Ishikawa (cell line): ENCODE measurements at regions not wholly inside any gene's neighbourhood (a gene's known extent, or its start where the extent isn't known, plus 50 kb on each side); places are given as distances from the start of the nearest gene placed in this dataset.

Source experiments
- CEBPB ChIP-seq: IDR thresholded peaks from 2 replicates; pipeline ENCODE4 v1.6.1; 2012
- CREB1 ChIP-seq: IDR thresholded peaks from 2 replicates; pipeline ENCODE4 v1.6.1; 2012; ENCODE audit warnings: low read depth
- EGR1 ChIP-seq: IDR thresholded peaks from 2 replicates; pipeline ENCODE4 v1.6.1; 2012
- EP300 ChIP-seq: IDR thresholded peaks from 2 replicates; pipeline ENCODE4 v1.6.1; 2012; ENCODE audit warnings: borderline replicate concordance
- FOXM1 ChIP-seq: IDR thresholded peaks from 2 replicates; pipeline ENCODE4 v1.6.1; 2012; ENCODE audit warnings: low read depth, borderline replicate concordance
- NFIC ChIP-seq: IDR thresholded peaks from 2 replicates; pipeline ENCODE4 v1.6.1; 2012
- RAD21 ChIP-seq: IDR thresholded peaks from 2 replicates; pipeline ENCODE4 v1.6.1; 2012; ENCODE audit warnings: low read depth
- TAF1 ChIP-seq: IDR thresholded peaks from 2 replicates; pipeline ENCODE4 v1.6.1; 2012; ENCODE audit warnings: low read depth, mild to moderate bottlenecking
- TCF12 ChIP-seq: IDR thresholded peaks from 2 replicates; pipeline ENCODE4 v1.6.1; 2012; ENCODE audit warnings: low read depth
- TEAD4 ChIP-seq: IDR thresholded peaks from 2 replicates; pipeline ENCODE4 v1.6.1; 2012
- YY1 ChIP-seq: IDR thresholded peaks from 2 replicates; pipeline ENCODE4 v1.6.1; 2012; ENCODE audit warnings: low read depth
- ZBTB7A ChIP-seq: IDR thresholded peaks from 2 replicates; pipeline ENCODE4 v1.6.1; 2012; ENCODE audit warnings: low read depth
- TF ChIP-seq, protein P1 (sequence below): IDR thresholded peaks from 2 replicates; pipeline ENCODE4 v1.6.1; 2012
- TF ChIP-seq, protein P2 (sequence below): IDR thresholded peaks from 2 replicates; pipeline ENCODE4 v1.6.1; 2012
- TF ChIP-seq, protein P3 (sequence below): IDR thresholded peaks from 2 replicates; pipeline ENCODE4 v1.6.1; 2012; ENCODE audit warnings: low read depth, mild to moderate bottlenecking

DNA sequence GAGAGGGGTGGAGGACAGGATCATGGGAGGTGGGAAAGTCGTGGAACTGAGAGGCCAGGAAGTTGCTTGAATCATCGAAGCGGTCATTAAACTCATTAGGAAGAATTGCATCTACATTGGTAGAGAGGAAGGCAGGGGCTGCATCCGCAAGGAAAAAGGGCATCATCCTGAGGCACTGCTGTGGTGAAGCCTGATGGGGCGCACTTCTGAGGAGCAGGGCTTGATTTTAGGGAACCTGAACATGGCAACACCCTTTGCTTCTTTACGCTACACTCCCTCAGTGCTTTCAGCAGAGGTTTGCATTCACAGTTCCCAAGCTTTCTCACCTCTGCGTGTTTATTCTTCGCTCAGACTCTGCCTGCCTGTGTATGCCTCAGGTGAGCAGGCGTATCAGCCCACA, 352.0 kb upstream of the RAB6C start:
- TF ChIP-seq, protein P1, sequence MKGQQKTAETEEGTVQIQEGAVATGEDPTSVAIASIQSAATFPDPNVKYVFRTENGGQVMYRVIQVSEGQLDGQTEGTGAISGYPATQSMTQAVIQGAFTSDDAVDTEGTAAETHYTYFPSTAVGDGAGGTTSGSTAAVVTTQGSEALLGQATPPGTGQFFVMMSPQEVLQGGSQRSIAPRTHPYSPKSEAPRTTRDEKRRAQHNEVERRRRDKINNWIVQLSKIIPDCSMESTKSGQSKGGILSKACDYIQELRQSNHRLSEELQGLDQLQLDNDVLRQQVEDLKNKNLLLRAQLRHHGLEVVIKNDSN: no peak
- TF ChIP-seq CEBPB (no peak), ZBTB7A (no peak), TAF1 (no peak), YY1 (no peak), EP300 (no peak), CREB1 (no peak), TEAD4 (no peak)
- TF ChIP-seq, protein P2, sequence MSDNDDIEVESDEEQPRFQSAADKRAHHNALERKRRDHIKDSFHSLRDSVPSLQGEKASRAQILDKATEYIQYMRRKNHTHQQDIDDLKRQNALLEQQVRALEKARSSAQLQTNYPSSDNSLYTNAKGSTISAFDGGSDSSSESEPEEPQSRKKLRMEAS: no peak

DNA sequence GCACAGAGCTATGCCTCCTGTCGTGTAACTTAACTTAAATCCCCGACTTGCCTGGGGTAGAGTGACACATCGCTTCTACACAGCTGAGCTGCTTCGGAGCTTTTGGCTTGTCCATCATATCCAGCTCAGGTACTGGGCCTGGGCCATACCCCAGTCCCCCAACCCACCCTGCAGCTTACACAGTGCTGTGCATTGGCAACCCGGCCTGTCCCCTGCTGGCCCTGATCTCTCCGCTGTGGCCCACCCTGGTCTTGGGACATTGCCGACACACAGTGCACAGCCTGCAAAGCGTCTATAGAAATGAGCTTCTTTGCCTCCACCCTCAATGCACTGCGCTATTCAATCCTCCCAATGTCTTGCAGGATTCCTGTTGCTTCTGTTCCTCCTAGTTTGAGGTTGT, 342.8 kb upstream of the RAB6C start:
- no peak for TF ChIP-seq FOXM1
- TF ChIP-seq EP300: no peak
- TF ChIP-seq YY1: no peak
- no peak for TF ChIP-seq CEBPB
- TF ChIP-seq, protein P2: no peak
- no peak for TF ChIP-seq ZBTB7A
- no peak for TF ChIP-seq RAD21
- TF ChIP-seq, protein P1: no peak
- TF ChIP-seq NFIC: no peak
- TF ChIP-seq EGR1: no peak
- TF ChIP-seq CREB1: no peak
- no peak for TF ChIP-seq TAF1
- TF ChIP-seq TEAD4: no peak
- no peak for TF ChIP-seq TCF12
- TF ChIP-seq, protein P3, sequence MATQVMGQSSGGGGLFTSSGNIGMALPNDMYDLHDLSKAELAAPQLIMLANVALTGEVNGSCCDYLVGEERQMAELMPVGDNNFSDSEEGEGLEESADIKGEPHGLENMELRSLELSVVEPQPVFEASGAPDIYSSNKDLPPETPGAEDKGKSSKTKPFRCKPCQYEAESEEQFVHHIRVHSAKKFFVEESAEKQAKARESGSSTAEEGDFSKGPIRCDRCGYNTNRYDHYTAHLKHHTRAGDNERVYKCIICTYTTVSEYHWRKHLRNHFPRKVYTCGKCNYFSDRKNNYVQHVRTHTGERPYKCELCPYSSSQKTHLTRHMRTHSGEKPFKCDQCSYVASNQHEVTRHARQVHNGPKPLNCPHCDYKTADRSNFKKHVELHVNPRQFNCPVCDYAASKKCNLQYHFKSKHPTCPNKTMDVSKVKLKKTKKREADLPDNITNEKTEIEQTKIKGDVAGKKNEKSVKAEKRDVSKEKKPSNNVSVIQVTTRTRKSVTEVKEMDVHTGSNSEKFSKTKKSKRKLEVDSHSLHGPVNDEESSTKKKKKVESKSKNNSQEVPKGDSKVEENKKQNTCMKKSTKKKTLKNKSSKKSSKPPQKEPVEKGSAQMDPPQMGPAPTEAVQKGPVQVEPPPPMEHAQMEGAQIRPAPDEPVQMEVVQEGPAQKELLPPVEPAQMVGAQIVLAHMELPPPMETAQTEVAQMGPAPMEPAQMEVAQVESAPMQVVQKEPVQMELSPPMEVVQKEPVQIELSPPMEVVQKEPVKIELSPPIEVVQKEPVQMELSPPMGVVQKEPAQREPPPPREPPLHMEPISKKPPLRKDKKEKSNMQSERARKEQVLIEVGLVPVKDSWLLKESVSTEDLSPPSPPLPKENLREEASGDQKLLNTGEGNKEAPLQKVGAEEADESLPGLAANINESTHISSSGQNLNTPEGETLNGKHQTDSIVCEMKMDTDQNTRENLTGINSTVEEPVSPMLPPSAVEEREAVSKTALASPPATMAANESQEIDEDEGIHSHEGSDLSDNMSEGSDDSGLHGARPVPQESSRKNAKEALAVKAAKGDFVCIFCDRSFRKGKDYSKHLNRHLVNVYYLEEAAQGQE: no peak

DNA sequence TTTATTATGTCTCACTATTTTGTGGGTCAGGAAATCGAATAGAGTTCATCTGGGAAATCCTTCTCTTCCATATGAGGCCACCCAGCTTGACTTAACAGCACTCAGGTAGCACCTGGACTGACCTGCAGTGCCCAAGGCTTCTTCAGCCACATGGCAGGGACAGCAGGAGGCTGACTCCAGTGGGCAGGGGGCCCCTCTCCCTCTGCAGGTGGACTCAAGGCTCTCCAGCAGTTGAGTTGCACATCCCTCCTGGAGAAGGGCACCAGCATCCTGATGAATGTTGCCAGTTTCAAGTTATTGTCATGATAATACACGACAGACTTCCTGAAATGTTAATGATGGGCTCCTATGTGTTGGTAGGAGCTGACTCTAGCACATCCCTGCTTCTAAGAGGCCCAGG, 338.1 kb upstream of the RAB6C start:
- TF ChIP-seq, protein P1: no peak
- TF ChIP-seq CEBPB (no peak), TAF1 (no peak), RAD21 (no peak)
- TF ChIP-seq, protein P3: no peak

DNA sequence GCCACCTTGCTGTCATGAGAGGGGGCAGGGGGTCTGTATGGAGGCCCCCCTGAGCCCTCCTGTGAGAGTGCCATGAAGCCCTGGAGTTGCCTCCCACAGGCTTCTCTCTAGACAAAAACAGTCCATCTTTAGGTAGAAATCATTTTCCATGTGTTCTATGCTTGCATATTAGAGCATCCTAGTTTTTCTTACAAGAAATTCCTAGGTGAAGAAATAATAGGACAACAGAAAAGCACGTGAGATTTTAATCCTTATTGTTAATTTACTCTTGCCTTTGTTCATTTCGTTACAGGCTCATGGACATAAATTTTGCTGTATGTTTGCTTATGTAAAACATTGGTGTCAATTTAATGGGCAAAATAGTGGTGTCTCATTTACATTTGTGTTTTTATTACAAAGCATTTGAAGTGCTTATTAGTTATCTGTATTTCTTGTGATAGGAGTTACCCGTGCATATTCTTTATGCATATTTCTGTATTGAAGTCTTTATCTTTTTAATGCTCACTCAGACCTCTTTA, 336.9 kb upstream of the RAB6C start:
- TF ChIP-seq, protein P2: no peak
- TF ChIP-seq CREB1 (no peak), CEBPB (no peak), TEAD4 (no peak), TCF12 (no peak), NFIC (no peak), EP300 (no peak), TAF1 (no peak), FOXM1 (no peak), RAD21 (no peak), YY1 (no peak), ZBTB7A (no peak), EGR1 (no peak)
- TF ChIP-seq, protein P1: no peak
- TF ChIP-seq, protein P3: no peak
